ENCODE measurements at regions not wholly inside any gene's neighbourhood (a gene's known extent, or its start where the extent isn't known, plus 50 kb on each side); places are given as distances from the start of the nearest gene placed in this dataset.

- CTCF ChIA-PET, result no interaction called here
- no peak overlapping the region for H3K4me3 Mint-ChIP-seq
- H3K36me3 Mint-ChIP-seq (ENCODE audit: low read depth), result no peaks in the 10 kb centered on the region
- peaks cover 14% of the 10 kb centered on the region for H3K27me3 Mint-ChIP-seq
- no peak for ATAC-seq (ENCODE audit: low read depth)
- POLR2A ChIA-PET, result no interaction called here
- no peak for DNase-seq
- no peaks in the 10 kb centered on the region for H3K4me1 Mint-ChIP-seq
- intact Hi-C loops (cut with micrococcal nuclease), result no loop called here
- H3K27ac Mint-ChIP-seq, result no peak overlapping the region
- H3K9me3 Mint-ChIP-seq, result no peaks in the 10 kb centered on the region
- no peak for TF ChIP-seq CTCF (IDR thresholded peaks at IDR 0.05)
Observed at GRCh38 chr16:8519179-8519578, 71.1 kb downstream of the TMEM114 start.

- DNase-seq (no peak), ATAC-seq (ENCODE audit: low read depth) (no peak)
- ChIA-PET POLR2A (no interaction called here), CTCF (no interaction called here)
- no peak for TF ChIP-seq CTCF (IDR thresholded peaks at IDR 0.05)
- intact Hi-C loops (cut with micrococcal nuclease), result no loop called here
- Mint-ChIP-seq H3K4me3 (no peak overlapping the region), H3K27me3 (peaks cover 17% of the 10 kb centered on the region), H3K4me1 (no peaks in the 10 kb centered on the region), H3K27ac (no peak overlapping the region), H3K9me3 (no peaks in the 10 kb centered on the region), H3K36me3 (ENCODE audit: low read depth) (no peaks in the 10 kb centered on the region)
Observed at GRCh38 chr16:8517280-8517679, 73.0 kb downstream of the TMEM114 start.

GRCh38 chr16:8516471-8516870 is 73.8 kb downstream of the TMEM114 start:
- Mint-ChIP-seq H3K9me3 (no peaks in the 10 kb centered on the region), H3K4me3 (no peak overlapping the region), H3K27ac (no peak overlapping the region), H3K27me3 (peaks cover 17% of the 10 kb centered on the region), H3K4me1 (no peaks in the 10 kb centered on the region), H3K36me3 (ENCODE audit: low read depth) (no peaks in the 10 kb centered on the region)
- intact Hi-C loops (cut with micrococcal nuclease), result no loop called here
- no peak for TF ChIP-seq CTCF (IDR thresholded peaks at IDR 0.05)
- no peak for ATAC-seq (ENCODE audit: low read depth)
- no peak for DNase-seq
- ChIA-PET CTCF (no interaction called here), POLR2A (no interaction called here)

GRCh38 chr16:8512941-8513624 is 77.2 kb downstream of the TMEM114 start:
- intact Hi-C loops (cut with micrococcal nuclease), result no loop called here
- Mint-ChIP-seq H3K27me3 (peaks cover 15% of the 10 kb centered on the region), H3K36me3 (ENCODE audit: low read depth) (no peaks in the 10 kb centered on the region), H3K27ac (no peak overlapping the region), H3K4me3 (no peak overlapping the region), H3K4me1 (no peaks in the 10 kb centered on the region), H3K9me3 (no peaks in the 10 kb centered on the region)
- ATAC-seq (ENCODE audit: low read depth) (no peak), DNase-seq (no peak)
- TF ChIP-seq CTCF (IDR thresholded peaks at IDR 0.05), result no peak
- ChIA-PET POLR2A (no interaction called here), CTCF (no interaction called here)

- CTCF ChIA-PET, result no interaction called here
- Mint-ChIP-seq H3K27ac (no peak overlapping the region), H3K9me3 (no peaks in the 10 kb centered on the region), H3K36me3 (ENCODE audit: low read depth) (no peaks in the 10 kb centered on the region), H3K4me1 (no peaks in the 10 kb centered on the region), H3K4me3 (no peak overlapping the region), H3K27me3 (peaks cover 19% of the 10 kb centered on the region)
- DNase-seq (no peak), ATAC-seq (ENCODE audit: low read depth) (no peak)
- intact Hi-C loops (cut with micrococcal nuclease), result no loop called here
- POLR2A ChIA-PET, result no interaction called here
- TF ChIP-seq CTCF (IDR thresholded peaks at IDR 0.05), result no peak
Observed at GRCh38 chr16:8511464-8511863, 78.8 kb downstream of the TMEM114 start.

Data from activated B cell treated with CpG ODN at 0.5 μM for 24 hours (primary cell).